PC-3 (cell line): ENCODE measurements at regions not wholly inside any gene's neighbourhood (a gene's known extent, or its start where the extent isn't known, plus 50 kb on each side); places are given as distances from the start of the nearest gene placed in this dataset.

Experiments used
- EZH2 ChIP-seq: fragments of 300-600 bp; sonication (generic); IDR thresholded peaks from one replicate; pipeline ENCODE4 v1.6.1; 2017; ENCODE audit warnings: antibody characterized with exemption, mild to moderate bottlenecking, low read length; ENCODE audit not compliant: unreplicated experiment
- TF ChIP-seq, protein P1 (sequence below): fragments of 300-600 bp; sonication (generic); conservative IDR thresholded peaks from 2 replicates; pipeline ENCODE4 v1.5.1; 2017; ENCODE audit warnings: antibody characterized with exemption, low read depth, mild to moderate bottlenecking, low read length

DNA sequence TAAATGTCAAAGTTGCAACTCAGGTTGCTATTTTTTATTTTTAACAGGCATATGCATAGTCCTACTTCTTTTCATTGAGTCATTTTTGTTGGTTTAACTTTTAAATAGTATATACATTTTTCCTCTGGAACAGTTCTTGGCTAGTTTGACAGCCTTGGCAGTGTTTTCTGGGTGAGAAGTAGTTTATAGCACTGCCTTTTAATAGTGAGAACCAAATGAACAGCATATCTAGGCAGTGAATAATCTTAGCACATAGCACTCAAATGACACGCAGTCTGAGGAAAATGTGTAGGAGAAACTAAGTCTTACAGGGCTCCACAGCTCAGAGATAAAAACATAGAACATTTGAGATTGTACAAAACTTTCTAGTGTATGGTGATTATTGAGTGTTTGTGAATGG lies 265.5 kb upstream of the POT1 start:
- TF ChIP-seq, protein P1, sequence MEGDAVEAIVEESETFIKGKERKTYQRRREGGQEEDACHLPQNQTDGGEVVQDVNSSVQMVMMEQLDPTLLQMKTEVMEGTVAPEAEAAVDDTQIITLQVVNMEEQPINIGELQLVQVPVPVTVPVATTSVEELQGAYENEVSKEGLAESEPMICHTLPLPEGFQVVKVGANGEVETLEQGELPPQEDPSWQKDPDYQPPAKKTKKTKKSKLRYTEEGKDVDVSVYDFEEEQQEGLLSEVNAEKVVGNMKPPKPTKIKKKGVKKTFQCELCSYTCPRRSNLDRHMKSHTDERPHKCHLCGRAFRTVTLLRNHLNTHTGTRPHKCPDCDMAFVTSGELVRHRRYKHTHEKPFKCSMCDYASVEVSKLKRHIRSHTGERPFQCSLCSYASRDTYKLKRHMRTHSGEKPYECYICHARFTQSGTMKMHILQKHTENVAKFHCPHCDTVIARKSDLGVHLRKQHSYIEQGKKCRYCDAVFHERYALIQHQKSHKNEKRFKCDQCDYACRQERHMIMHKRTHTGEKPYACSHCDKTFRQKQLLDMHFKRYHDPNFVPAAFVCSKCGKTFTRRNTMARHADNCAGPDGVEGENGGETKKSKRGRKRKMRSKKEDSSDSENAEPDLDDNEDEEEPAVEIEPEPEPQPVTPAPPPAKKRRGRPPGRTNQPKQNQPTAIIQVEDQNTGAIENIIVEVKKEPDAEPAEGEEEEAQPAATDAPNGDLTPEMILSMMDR, result no peak
- no peak for TF ChIP-seq EZH2
